ENCODE measurements at regions not wholly inside any gene's neighbourhood (a gene's known extent, or its start where the extent isn't known, plus 50 kb on each side); places are given as distances from the start of the nearest gene placed in this dataset.

- CTCF ChIA-PET = no interaction called here
- intact Hi-C loops (cut with micrococcal nuclease) = no loop called here
- no peak for DNase-seq
- Mint-ChIP-seq H3K4me1 (ENCODE audit: low read depth) (no peaks in the 10 kb centered on the region), H3K36me3 (no peaks in the 10 kb centered on the region), H3K4me3 (no peak overlapping the region), H3K9me3 (no peaks in the 10 kb centered on the region), H3K27me3 (no peaks in the 10 kb centered on the region), H3K27ac (no peak overlapping the region)
- POLR2A ChIA-PET = no interaction called here
Measured at GRCh38 chr4:159669094-159669493, 566.2 kb downstream of the RAPGEF2 start.

GRCh38 chr4:159673221-159673620, 570.3 kb downstream of the RAPGEF2 start:
- H3K4me3 Mint-ChIP-seq = no peak overlapping the region
- no peak for DNase-seq
- intact Hi-C loops (cut with micrococcal nuclease) = no loop called here
- no peaks in the 10 kb centered on the region for H3K36me3 Mint-ChIP-seq
- ChIA-PET CTCF (no interaction called here), POLR2A (no interaction called here)
- no peaks in the 10 kb centered on the region for H3K27me3 Mint-ChIP-seq
- no peaks in the 10 kb centered on the region for H3K4me1 Mint-ChIP-seq (ENCODE audit: low read depth)
- no peaks in the 10 kb centered on the region for H3K9me3 Mint-ChIP-seq
- no peak overlapping the region for H3K27ac Mint-ChIP-seq

GRCh38 chr4:159674241-159674640, 571.4 kb downstream of the RAPGEF2 start:
- Mint-ChIP-seq H3K9me3 (no peaks in the 10 kb centered on the region), H3K4me3 (no peak overlapping the region), H3K27me3 (no peaks in the 10 kb centered on the region), H3K36me3 (no peaks in the 10 kb centered on the region), H3K4me1 (ENCODE audit: low read depth) (no peaks in the 10 kb centered on the region), H3K27ac (no peak overlapping the region)
- DNase-seq = no peak
- POLR2A ChIA-PET = no interaction called here
- intact Hi-C loops (cut with micrococcal nuclease) = no loop called here
- CTCF ChIA-PET = no interaction called here

- Mint-ChIP-seq H3K27me3 (no peaks in the 10 kb centered on the region), H3K36me3 (no peaks in the 10 kb centered on the region), H3K27ac (no peak overlapping the region), H3K9me3 (peaks cover 6% of the 10 kb centered on the region), H3K4me1 (ENCODE audit: low read depth) (no peaks in the 10 kb centered on the region), H3K4me3 (no peak overlapping the region)
- intact Hi-C loops (cut with micrococcal nuclease) = no loop called here
- DNase-seq = no peak
- ChIA-PET POLR2A (no interaction called here), CTCF (no interaction called here)
Measured at GRCh38 chr4:159677521-159677920, 574.6 kb downstream of the RAPGEF2 start.

- Mint-ChIP-seq H3K4me1 (ENCODE audit: low read depth) (no peaks in the 10 kb centered on the region), H3K9me3 (peaks cover 6% of the 10 kb centered on the region), H3K36me3 (no peaks in the 10 kb centered on the region)
Measured at GRCh38 chr4:159682996-159683395, 580.1 kb downstream of the RAPGEF2 start.

GRCh38 chr4:159684061-159684460, 581.2 kb downstream of the RAPGEF2 start:
- DNase-seq = no peak
- no peak overlapping the region for H3K4me3 Mint-ChIP-seq
- peaks cover 6% of the 10 kb centered on the region for H3K9me3 Mint-ChIP-seq
- ChIA-PET POLR2A (no interaction called here), CTCF (no interaction called here)
- H3K36me3 Mint-ChIP-seq = no peaks in the 10 kb centered on the region
- no peaks in the 10 kb centered on the region for H3K4me1 Mint-ChIP-seq (ENCODE audit: low read depth)
- intact Hi-C loops (cut with micrococcal nuclease) = no loop called here
- H3K27me3 Mint-ChIP-seq = no peaks in the 10 kb centered on the region
- H3K27ac Mint-ChIP-seq = no peak overlapping the region

More at GRCh38 chr4:159682996-159683395, 580.1 kb downstream of the RAPGEF2 start:
- CTCF ChIA-PET = no interaction called here
- Mint-ChIP-seq H3K27ac (no peak overlapping the region), H3K27me3 (no peaks in the 10 kb centered on the region), H3K4me3 (no peak overlapping the region)
- POLR2A ChIA-PET = no interaction called here
- intact Hi-C loops (cut with micrococcal nuclease) = no loop called here
- DNase-seq = no peak

- Mint-ChIP-seq H3K4me1 (ENCODE audit: low read depth) (no peaks in the 10 kb centered on the region), H3K27me3 (no peaks in the 10 kb centered on the region), H3K36me3 (no peaks in the 10 kb centered on the region), H3K4me3 (no peak overlapping the region), H3K27ac (no peak overlapping the region), H3K9me3 (peaks cover 4% of the 10 kb centered on the region)
- no peak for DNase-seq
- ChIA-PET POLR2A (no interaction called here), CTCF (no interaction called here)
- intact Hi-C loops (cut with micrococcal nuclease) = no loop called here
Measured at GRCh38 chr4:159685340-159686092, 582.6 kb downstream of the RAPGEF2 start.

- Mint-ChIP-seq H3K4me3 (no peak overlapping the region), H3K4me1 (ENCODE audit: low read depth) (no peaks in the 10 kb centered on the region), H3K36me3 (no peaks in the 10 kb centered on the region), H3K27ac (no peak overlapping the region), H3K9me3 (peaks cover 22% of the 10 kb centered on the region), H3K27me3 (no peaks in the 10 kb centered on the region)
- ChIA-PET CTCF (no interaction called here), POLR2A (no interaction called here)
- intact Hi-C loops (cut with micrococcal nuclease) = no loop called here
- DNase-seq = no peak
Measured at GRCh38 chr4:159689526-159689925, 586.6 kb downstream of the RAPGEF2 start.

- DNase-seq = no peak
- Mint-ChIP-seq H3K4me1 (ENCODE audit: low read depth) (no peaks in the 10 kb centered on the region), H3K27ac (no peak overlapping the region), H3K9me3 (peaks cover 16% of the 10 kb centered on the region), H3K4me3 (no peak overlapping the region), H3K36me3 (no peaks in the 10 kb centered on the region), H3K27me3 (no peaks in the 10 kb centered on the region)
- CTCF ChIA-PET = no interaction called here
- intact Hi-C loops (cut with micrococcal nuclease) = no loop called here
- POLR2A ChIA-PET = no interaction called here
Measured at GRCh38 chr4:159697322-159698283, 594.7 kb downstream of the RAPGEF2 start.

- CTCF ChIA-PET = no interaction called here
- POLR2A ChIA-PET = no interaction called here
- no peak for DNase-seq
Measured at GRCh38 chr4:159698336-159698735, 595.5 kb downstream of the RAPGEF2 start.

GRCh38 chr4:159702200-159702599, 599.3 kb downstream of the RAPGEF2 start:
- Mint-ChIP-seq H3K36me3 (no peaks in the 10 kb centered on the region), H3K9me3 (peaks cover 10% of the 10 kb centered on the region), H3K4me3 (no peak overlapping the region), H3K27me3 (no peaks in the 10 kb centered on the region), H3K27ac (no peak overlapping the region), H3K4me1 (ENCODE audit: low read depth) (no peaks in the 10 kb centered on the region)
- ChIA-PET CTCF (no interaction called here), POLR2A (no interaction called here)
- intact Hi-C loops (cut with micrococcal nuclease) = no loop called here
- no peak for DNase-seq

More at GRCh38 chr4:159698336-159698735, 595.5 kb downstream of the RAPGEF2 start:
- no peaks in the 10 kb centered on the region for H3K27me3 Mint-ChIP-seq
- intact Hi-C loops (cut with micrococcal nuclease) = no loop called here
- no peaks in the 10 kb centered on the region for H3K4me1 Mint-ChIP-seq (ENCODE audit: low read depth)
- peaks cover 10% of the 10 kb centered on the region for H3K9me3 Mint-ChIP-seq
- H3K36me3 Mint-ChIP-seq = no peaks in the 10 kb centered on the region
- no peak overlapping the region for H3K27ac Mint-ChIP-seq
- H3K4me3 Mint-ChIP-seq = no peak overlapping the region

- H3K36me3 Mint-ChIP-seq = no peaks in the 10 kb centered on the region
- H3K4me1 Mint-ChIP-seq (ENCODE audit: low read depth) = no peaks in the 10 kb centered on the region
- H3K4me3 Mint-ChIP-seq = no peak overlapping the region
- peaks cover 16% of the 10 kb centered on the region for H3K9me3 Mint-ChIP-seq
- no peak for DNase-seq
- POLR2A ChIA-PET = no interaction called here
- no peaks in the 10 kb centered on the region for H3K27me3 Mint-ChIP-seq
- intact Hi-C loops (cut with micrococcal nuclease) = no loop called here
- H3K27ac Mint-ChIP-seq = no peak overlapping the region
- CTCF ChIA-PET = no interaction called here
Measured at GRCh38 chr4:159705334-159705733, 602.5 kb downstream of the RAPGEF2 start.

- Mint-ChIP-seq H3K27me3 (no peaks in the 10 kb centered on the region), H3K27ac (no peak overlapping the region), H3K4me1 (ENCODE audit: low read depth) (no peaks in the 10 kb centered on the region), H3K9me3 (peaks cover 12% of the 10 kb centered on the region), H3K36me3 (no peaks in the 10 kb centered on the region), H3K4me3 (no peak overlapping the region)
- no peak for DNase-seq
- intact Hi-C loops (cut with micrococcal nuclease) = no loop called here
- CTCF ChIA-PET = no interaction called here
- POLR2A ChIA-PET = no interaction called here
Measured at GRCh38 chr4:159706704-159707103, 603.8 kb downstream of the RAPGEF2 start.

All from activated CD4-positive, alpha-beta memory T cell treated with anti-CD3 and anti-CD28 coated beads for 36 hours (primary cell).